CD14-positive monocyte (primary cell): ENCODE measurements at regions not wholly inside any gene's neighbourhood (a gene's known extent, or its start where the extent isn't known, plus 50 kb on each side); places are given as distances from the start of the nearest gene placed in this dataset.

Experiments used
- DNase-seq, 3 donors: peaks; one replicate each; pipeline ENCODE4 v3.0.0-alpha.2; 2011 to 2022
- H2AFZ ChIP-seq: 2 replicates; pipeline ENCODE4 v1.6.0; 2012; ENCODE audit warnings: mild to moderate bottlenecking, low read depth, low read length, inconsistent platforms; ENCODE audit not compliant: insufficient read depth, poor library complexity, severe bottlenecking
- H3K27ac ChIP-seq, 2 donors: 1 replicate in 1 of 2; 2 replicates in 1 of 2; pipeline ENCODE4 v1.5.1; 2012 to 2013; ENCODE audit warnings: low read length in 2 of 2, control low read depth in 1 of 2, inconsistent platforms in 1 of 2, low read depth in 1 of 2, mild to moderate bottlenecking in 1 of 2
- H3K27me3 ChIP-seq, 2 donors: one replicate each; pipeline versions ENCODE4 v1.6.0 to v1.6.1; 2011 to 2013; ENCODE audit warnings: low read length in 2 of 2; ENCODE audit not compliant: control insufficient read depth in 2 of 2, insufficient read depth in 2 of 2
- H3K36me3 ChIP-seq, 2 donors: replicated peaks in 1 of 2; 1 replicate in 1 of 2; 2 replicates in 1 of 2; pipeline versions ENCODE4 v1.5.1 to v1.6.1; 2012 to 2013; ENCODE audit warnings: low read length in 2 of 2, control low read depth in 1 of 2, inconsistent platforms in 1 of 2, mild to moderate bottlenecking in 1 of 2; ENCODE audit not compliant: insufficient read depth in 2 of 2, control insufficient read depth in 1 of 2
- H3K4me1 ChIP-seq, 2 donors: 1 replicate in 1 of 2; 2 replicates in 1 of 2; pipeline versions ENCODE4 v1.5.1 to v1.6.1; 2012 to 2013; ENCODE audit warnings: low read length in 2 of 2, control low read depth in 1 of 2, inconsistent platforms in 1 of 2, mild to moderate bottlenecking in 1 of 2, moderate library complexity in 1 of 2; ENCODE audit not compliant: insufficient read depth in 2 of 2, control insufficient read depth in 1 of 2
- H3K4me2 ChIP-seq: replicated peaks from 2 replicates; pipeline ENCODE3; 2012; ENCODE audit warnings: low read length, moderate library complexity, mild to moderate bottlenecking; ENCODE audit not compliant: poor library complexity, severe bottlenecking; ENCODE audit errors: extremely low read depth
- H3K4me3 ChIP-seq, 3 experiments: fragments of 200-600 bp in 1 of 3; sonication (generic) in 1 of 3; replicated peaks in 1 of 3; 1 replicate in 2 of 3; 2 replicates in 1 of 3; pipeline ENCODE4 v1.5.1; 2011 to 2013; ENCODE audit warnings: low read length in 3 of 3, mild to moderate bottlenecking in 3 of 3, control low read depth in 2 of 3, low read depth in 2 of 3, inconsistent platforms in 1 of 3, moderate library complexity in 1 of 3
- H3K79me2 ChIP-seq: 2 replicates; pipeline ENCODE4 v1.6.0; 2012; ENCODE audit warnings: mild to moderate bottlenecking, control low read depth, inconsistent platforms, low read length, moderate library complexity; ENCODE audit not compliant: insufficient read depth
- H3K9ac ChIP-seq: 2 replicates; pipeline ENCODE4 v1.6.0; 2017; ENCODE audit warnings: low read length, mild to moderate bottlenecking; ENCODE audit not compliant: insufficient read depth, poor library complexity, severe bottlenecking
- H3K9me3 ChIP-seq, 2 donors: replicated peaks in 1 of 2; 1 replicate in 1 of 2; 2 replicates in 1 of 2; pipeline versions ENCODE4 v1.5.1 to v1.6.1; 2012 to 2013; ENCODE audit warnings: low read length in 2 of 2, control low read depth in 1 of 2; ENCODE audit not compliant: control insufficient read depth in 1 of 2, insufficient read depth in 1 of 2
- H4K20me1 ChIP-seq: 2 replicates; pipeline ENCODE4 v1.6.0; 2012; ENCODE audit warnings: mild to moderate bottlenecking, low read length, control low read depth, moderate library complexity; ENCODE audit not compliant: insufficient read depth
- H3K27ac Mint-ChIP-seq, 7 donors: one replicate each; pipeline ENCODE4 v1.8.0; 2020; ENCODE audit warnings: mild to moderate bottlenecking in 7 of 7, mixed read lengths in 7 of 7, moderate library complexity in 6 of 7, inconsistent platforms in 2 of 7
- H3K27me3 Mint-ChIP-seq, 3 donors: one replicate each; pipeline ENCODE4 v1.8.0; 2021 to 2022; ENCODE audit warnings: low read depth in 3 of 3, mild to moderate bottlenecking in 3 of 3, mixed read lengths in 3 of 3, moderate library complexity in 3 of 3, inconsistent platforms in 1 of 3
- H3K36me3 Mint-ChIP-seq, 2 donors: one replicate each; pipeline ENCODE4 v1.8.0; 2020; ENCODE audit warnings: mixed read lengths in 2 of 2, inconsistent platforms in 1 of 2, mild to moderate bottlenecking in 1 of 2
- H3K4me1 Mint-ChIP-seq: one replicate; pipeline ENCODE4 v1.8.0; 2020; ENCODE audit warnings: mild to moderate bottlenecking, mixed read lengths
- H3K4me3 Mint-ChIP-seq, 2 donors: one replicate each; pipeline ENCODE4 v1.8.0; 2020; ENCODE audit warnings: mild to moderate bottlenecking in 2 of 2, mixed read lengths in 2 of 2, moderate library complexity in 1 of 2
- H3K9me3 Mint-ChIP-seq, 7 donors: one replicate each; pipeline ENCODE4 v1.8.0; 2020 to 2022; ENCODE audit warnings: mixed read lengths in 7 of 7, mild to moderate bottlenecking in 6 of 7, moderate library complexity in 6 of 7, inconsistent platforms in 2 of 7
- WGBS: methylation state at CpG from one replicate; pipeline ENCODE4 v1.1.5; 2013; ENCODE audit warnings: missing lambda C conversion rate; ENCODE audit not compliant: insufficient coverage; 5-methylcytosine and 5-hydroxymethylcytosine counted together
- intact Hi-C, 2 donors: fragments of 100-400 bp; cut with micrococcal nuclease; formaldehyde crosslinking; loops; one replicate each; pipeline versions ENCODE4 v1.15.0 to v1.15.1; 2023
- TF ChIP-seq, protein P1 (sequence below): fragments of 200-600 bp; IDR thresholded peaks from one replicate; pipeline ENCODE4 v1.8.0; 2022; ENCODE audit warnings: antibody characterized with exemption, mild to moderate bottlenecking

GRCh38 chr12:124240493-124240892 is 54.4 kb upstream of the RFLNA start:
- TF ChIP-seq, protein P1, sequence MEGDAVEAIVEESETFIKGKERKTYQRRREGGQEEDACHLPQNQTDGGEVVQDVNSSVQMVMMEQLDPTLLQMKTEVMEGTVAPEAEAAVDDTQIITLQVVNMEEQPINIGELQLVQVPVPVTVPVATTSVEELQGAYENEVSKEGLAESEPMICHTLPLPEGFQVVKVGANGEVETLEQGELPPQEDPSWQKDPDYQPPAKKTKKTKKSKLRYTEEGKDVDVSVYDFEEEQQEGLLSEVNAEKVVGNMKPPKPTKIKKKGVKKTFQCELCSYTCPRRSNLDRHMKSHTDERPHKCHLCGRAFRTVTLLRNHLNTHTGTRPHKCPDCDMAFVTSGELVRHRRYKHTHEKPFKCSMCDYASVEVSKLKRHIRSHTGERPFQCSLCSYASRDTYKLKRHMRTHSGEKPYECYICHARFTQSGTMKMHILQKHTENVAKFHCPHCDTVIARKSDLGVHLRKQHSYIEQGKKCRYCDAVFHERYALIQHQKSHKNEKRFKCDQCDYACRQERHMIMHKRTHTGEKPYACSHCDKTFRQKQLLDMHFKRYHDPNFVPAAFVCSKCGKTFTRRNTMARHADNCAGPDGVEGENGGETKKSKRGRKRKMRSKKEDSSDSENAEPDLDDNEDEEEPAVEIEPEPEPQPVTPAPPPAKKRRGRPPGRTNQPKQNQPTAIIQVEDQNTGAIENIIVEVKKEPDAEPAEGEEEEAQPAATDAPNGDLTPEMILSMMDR: no peak
- intact Hi-C loops: no loop called here
- WGBS: 20% methylated on average over 1 of the region's 1 CpG
- Mint-ChIP-seq H3K36me3 (peaks cover 0 to 8% of the 10 kb centered on the region in 2 donors), H3K4me1 (peaks cover 35% of the 10 kb centered on the region), H3K27me3 (no peaks in the 10 kb centered on the region), H3K9me3 (peaks cover 12 to 19% (median 14%) of the 10 kb centered on the region in 7 donors), H3K4me3 (no peak overlapping the region), H3K27ac (no peak overlapping the region)
- Histone ChIP-seq H3K4me3 (no peak overlapping the region), H3K9me3 (peaks cover 10 to 12% of the 10 kb centered on the region in 2 donors), H4K20me1 (no peaks in the 10 kb centered on the region), H3K36me3 (no peaks in the 10 kb centered on the region), H2AFZ (no peak overlapping the region), H3K9ac (no peak overlapping the region), H3K4me1 (peaks cover 25 to 35% of the 10 kb centered on the region in 2 donors), H3K4me2 (no peak overlapping the region), H3K27me3 (no peaks in the 10 kb centered on the region), H3K79me2 (peaks cover 13% of the 10 kb centered on the region), H3K27ac (no peak overlapping the region)
- DNase-seq: peak in 1 of 3 donors; percentile 26

DNA sequence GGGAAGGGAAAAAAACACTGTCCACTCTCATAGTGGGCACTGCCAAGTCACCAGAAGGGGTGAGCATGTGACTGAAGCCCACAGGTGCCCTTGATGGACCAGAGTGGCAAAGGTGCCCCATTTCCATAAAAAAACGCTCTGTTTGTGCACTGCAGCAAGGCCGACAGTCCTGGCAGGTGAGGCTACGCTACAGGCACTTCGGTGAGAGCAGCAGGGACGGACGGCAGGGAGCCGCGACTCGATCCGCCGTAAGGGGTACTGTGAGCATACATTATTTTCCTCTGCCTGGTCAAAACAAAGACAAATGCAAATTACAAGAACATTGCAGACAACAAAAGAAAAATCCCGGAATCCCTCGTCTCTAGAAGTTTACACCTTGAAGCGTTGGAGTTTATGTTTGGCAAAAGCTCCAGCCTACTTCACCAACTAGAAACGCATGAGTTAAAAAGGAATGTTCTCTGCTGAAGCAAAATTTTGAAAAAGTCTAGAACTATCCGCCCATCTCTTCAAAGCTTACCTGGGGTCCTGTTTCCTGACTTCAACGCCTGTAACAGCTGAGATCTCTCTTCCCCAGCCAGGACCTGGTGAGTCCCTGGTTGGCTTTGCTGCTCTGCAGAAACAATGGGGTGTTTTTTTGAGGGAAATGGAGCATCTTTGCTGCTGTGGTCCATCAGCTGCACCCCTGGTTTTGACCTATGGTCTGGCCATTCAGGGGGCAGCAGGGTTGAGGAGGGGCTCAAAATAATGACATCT is 52.9 kb upstream of the RFLNA start:
- peak overlapping the region; percentile 55 for H3K4me2 ChIP-seq
- Mint-ChIP-seq H3K27ac (peak overlapping the region in 5 of 7 donors; percentile 3 to 82 (median 46)), H3K4me3 (peak overlapping the region; percentile 48 to 55), H3K36me3 (peaks cover 3 to 8% of the 10 kb centered on the region in 2 donors), H3K27me3 (peaks cover 0 to 6% (median 0%) of the 10 kb centered on the region in 3 donors), H3K9me3 (peaks cover 18 to 25% (median 22%) of the 10 kb centered on the region in 7 donors), H3K4me1 (peaks cover 48% of the 10 kb centered on the region)
- TF ChIP-seq, protein P1: no peak
- H3K4me3 ChIP-seq: peak overlapping the region in 1 of 3 experiments; percentile 50
- no peak for DNase-seq
- peaks cover 13% of the 10 kb centered on the region for H3K79me2 ChIP-seq
- peak overlapping the region in 1 of 2 donors; percentile 43 for H3K27ac ChIP-seq
- no peaks in the 10 kb centered on the region for H3K36me3 ChIP-seq
- H4K20me1 ChIP-seq: no peaks in the 10 kb centered on the region
- H2AFZ ChIP-seq: no peak overlapping the region
- H3K4me1 ChIP-seq: peaks cover 37 to 48% of the 10 kb centered on the region in 2 donors
- intact Hi-C loops: no loop called here
- H3K9me3 ChIP-seq: peaks cover 14 to 22% of the 10 kb centered on the region in 2 donors
- no peak overlapping the region for H3K9ac ChIP-seq
- WGBS: 60% methylated on average over 2 of the region's 17 CpGs
- no peaks in the 10 kb centered on the region for H3K27me3 ChIP-seq
